ENCODE measurements at regions not wholly inside any gene's neighbourhood (a gene's known extent, or its start where the extent isn't known, plus 50 kb on each side); places are given as distances from the start of the nearest gene placed in this dataset.

GRCh38 chr18:77395953-77396352 lies 146.3 kb downstream of the GALR1 start:
- DNase-seq (ENCODE audit: extremely low read depth, low read depth) = no peak

GRCh38 chr18:77397056-77397455 lies 147.4 kb downstream of the GALR1 start:
- no peak for DNase-seq (ENCODE audit: extremely low read depth, low read depth)
- TF ChIP-seq CTCF (IDR thresholded peaks at IDR 0.05; ENCODE audit: low read depth, low read length) = no peak

More at GRCh38 chr18:77395953-77396352, 146.3 kb downstream of the GALR1 start:
- TF ChIP-seq CTCF (IDR thresholded peaks at IDR 0.05; ENCODE audit: low read depth, low read length) = no peak

GRCh38 chr18:77397617-77398016 lies 148.0 kb downstream of the GALR1 start:
- no peak for DNase-seq (ENCODE audit: extremely low read depth, low read depth)
- TF ChIP-seq CTCF (IDR thresholded peaks at IDR 0.05; ENCODE audit: low read depth, low read length) = no peak

GRCh38 chr18:77400561-77400960 lies 150.9 kb downstream of the GALR1 start:
- DNase-seq (ENCODE audit: extremely low read depth, low read depth) = no peak
- no peak for TF ChIP-seq CTCF (IDR thresholded peaks at IDR 0.05; ENCODE audit: low read depth, low read length)

GRCh38 chr18:77401173-77401572 lies 151.5 kb downstream of the GALR1 start:
- no peak for DNase-seq (ENCODE audit: extremely low read depth, low read depth)
- no peak for TF ChIP-seq CTCF (IDR thresholded peaks at IDR 0.05; ENCODE audit: low read depth, low read length)

- TF ChIP-seq CTCF (IDR thresholded peaks at IDR 0.05; ENCODE audit: low read depth, low read length) = no peak
- no peak for DNase-seq (ENCODE audit: extremely low read depth, low read depth)
These were observed 154.4 kb downstream of the GALR1 start for GRCh38 chr18:77403969-77404535.

GRCh38 chr18:77405096-77405495 lies 155.4 kb downstream of the GALR1 start:
- TF ChIP-seq CTCF (IDR thresholded peaks at IDR 0.05; ENCODE audit: low read depth, low read length) = no peak
- DNase-seq (ENCODE audit: extremely low read depth, low read depth) = no peak

All from AG09319 (cell line).